Tibial nerve (tissue), 3 donors: ENCODE measurements at regions not wholly inside any gene's neighbourhood (a gene's known extent, or its start where the extent isn't known, plus 50 kb on each side); places are given as distances from the start of the nearest gene placed in this dataset.

Source experiments
- CTCF ChIP-seq, 5 experiments: fragments of 200-600 bp in 3 of 5; fragments of 450-650 bp in 2 of 5; sonication (generic) in 3 of 5; IDR thresholded peaks; one replicate each; pipeline ENCODE4 v1.5.1; 2016 to 2019; ENCODE audit warnings: antibody characterized with exemption in 5 of 5, mild to moderate bottlenecking in 3 of 5, moderate library complexity in 2 of 5
- POLR2A ChIP-seq, 2 donors: fragments of 450-650 bp; IDR thresholded peaks; one replicate each; pipeline ENCODE4 v1.6.1; 2017; ENCODE audit warnings: antibody characterized with exemption in 2 of 2, mild to moderate bottlenecking in 2 of 2, moderate library complexity in 2 of 2

- TF ChIP-seq CTCF (IDR thresholded peaks at IDR 0.05) (no peak), POLR2A (IDR thresholded peaks at IDR 0.05) (no peak)
These were observed 99.1 kb upstream of the DUSP22 start for GRCh38 chr6:193180-193579.
